GM19397 (cell line): ENCODE measurements at regions not wholly inside any gene's neighbourhood (a gene's known extent, or its start where the extent isn't known, plus 50 kb on each side); places are given as distances from the start of the nearest gene placed in this dataset.
"Not testable (repeated sequence)": the region's sequence is repeated elsewhere in the genome, so short reads cannot be mapped to it uniquely, and the experiment has no call there.

ENCODE experiments used
- ATAC-seq: cut with Tn5 transposase; IDR thresholded peaks from one replicate; pipeline ENCODE4 v1.9.1; 2021; ENCODE audit warnings: mild to moderate bottlenecking, moderate library complexity; ENCODE audit not compliant: unreplicated experiment

GRCh38 chr17:20935740-20936139, 107.1 kb downstream of the USP22 start:
- no peak for ATAC-seq

- no peak for ATAC-seq
Observed at GRCh38 chr17:20938244-20938643, 104.6 kb downstream of the USP22 start.

- ATAC-seq: no peak
Observed at GRCh38 chr17:20938988-20939615, 103.7 kb downstream of the USP22 start.

- no peak for ATAC-seq
Observed at GRCh38 chr17:20941872-20942271, 100.9 kb downstream of the USP22 start.

- no peak for ATAC-seq
Observed at GRCh38 chr17:20944014-20944865, 98.6 kb downstream of the USP22 start.

GRCh38 chr17:20947708-20948107, 95.1 kb downstream of the USP22 start:
- not testable (repeated sequence) for ATAC-seq

GRCh38 chr17:20948984-20949777, 93.6 kb downstream of the USP22 start:
- no peak for ATAC-seq
